DND-41 (cell line): ENCODE measurements at regions not wholly inside any gene's neighbourhood (a gene's known extent, or its start where the extent isn't known, plus 50 kb on each side); places are given as distances from the start of the nearest gene placed in this dataset.

Experiments
- ATAC-seq: fragments of 200-7000 bp; cut with Tn5 transposase; 3 replicates; pipeline ENCODE4 v1.9.1; 2021; ENCODE audit warnings: low read depth; ENCODE audit not compliant: insufficient read depth
- DNase-seq: peaks from one replicate; pipeline ENCODE4 v3.0.0-alpha.2; 2020
- H2AFZ ChIP-seq: 2 replicates; pipeline ENCODE4 v1.6.0; 2012; ENCODE audit warnings: low read depth, low read length
- H3K27ac ChIP-seq: 2 replicates; pipeline ENCODE4 v1.5.1; 2012; ENCODE audit warnings: low read length, inconsistent platforms
- H3K27me3 ChIP-seq: fragments of 200-600 bp; sonication (generic); 2 replicates; pipeline ENCODE4 v1.6.0; 2012; ENCODE audit warnings: low read length, mild to moderate bottlenecking, inconsistent platforms; ENCODE audit not compliant: insufficient read depth, poor library complexity
- H3K36me3 ChIP-seq: 2 replicates; pipeline ENCODE4 v1.5.1; 2012; ENCODE audit warnings: low read length, inconsistent platforms; ENCODE audit not compliant: insufficient read depth
- H3K4me1 ChIP-seq: 2 replicates; pipeline ENCODE4 v1.5.1; 2012; ENCODE audit warnings: mild to moderate bottlenecking, low read length; ENCODE audit not compliant: insufficient read depth
- H3K4me2 ChIP-seq: 2 replicates; pipeline ENCODE4 v1.6.0; 2012; ENCODE audit warnings: mild to moderate bottlenecking, moderate library complexity, low read length, inconsistent platforms; ENCODE audit not compliant: insufficient read depth
- H3K4me3 ChIP-seq, 2 experiments: fragments of 200-600 bp in 1 of 2; shearing (Covaris generic) in 1 of 2; 2 replicates each; pipeline ENCODE4 v1.5.1; 2012 to 2016; ENCODE audit warnings: inconsistent platforms in 2 of 2, low read length in 2 of 2, mild to moderate bottlenecking in 2 of 2, low read depth in 1 of 2, moderate library complexity in 1 of 2
- H3K79me2 ChIP-seq: 2 replicates; pipeline ENCODE4 v1.6.0; 2012; ENCODE audit warnings: low read length, inconsistent platforms; ENCODE audit not compliant: insufficient read depth
- H3K9ac ChIP-seq: 2 replicates; pipeline ENCODE4 v1.6.0; 2012; ENCODE audit warnings: low read depth, mild to moderate bottlenecking, inconsistent platforms, low read length, moderate library complexity
- H3K9me3 ChIP-seq: 2 replicates; pipeline ENCODE4 v1.5.1; 2012; ENCODE audit warnings: low read length, moderate library complexity, mild to moderate bottlenecking, inconsistent platforms; ENCODE audit not compliant: insufficient read depth, severe bottlenecking
- H4K20me1 ChIP-seq: 2 replicates; pipeline ENCODE4 v1.6.0; 2012; ENCODE audit warnings: low read length; ENCODE audit not compliant: insufficient read depth
- CTCF ChIP-seq: IDR thresholded peaks from 2 replicates; pipeline ENCODE4 v1.5.1; 2012; ENCODE audit warnings: borderline replicate concordance, low read length, moderate library complexity, mild to moderate bottlenecking; ENCODE audit not compliant: poor library complexity, severe bottlenecking; ENCODE audit errors: extremely low read depth
- EZH2 ChIP-seq: IDR thresholded peaks from 3 replicates; pipeline ENCODE4 v1.6.1; 2012; ENCODE audit warnings: borderline replicate concordance, low read depth, mild to moderate bottlenecking, moderate library complexity, low read length, inconsistent platforms; ENCODE audit not compliant: severe bottlenecking

- no peaks in the 10 kb centered on the region for H3K9me3 ChIP-seq
- no peaks in the 10 kb centered on the region for H3K27me3 ChIP-seq
- H4K20me1 ChIP-seq, result no peaks in the 10 kb centered on the region
- no peak overlapping the region for H3K27ac ChIP-seq
- no peak overlapping the region for H2AFZ ChIP-seq
- no peak overlapping the region for H3K4me2 ChIP-seq
- no peaks in the 10 kb centered on the region for H3K79me2 ChIP-seq
- peaks cover 9% of the 10 kb centered on the region; the same call in 1 of the 2 replicates for H3K4me1 ChIP-seq
- no peak overlapping the region for H3K9ac ChIP-seq
- no peaks in the 10 kb centered on the region for H3K36me3 ChIP-seq
- ATAC-seq (no peak), DNase-seq (no peak)
- no peak overlapping the region for H3K4me3 ChIP-seq
- no peak for TF ChIP-seq EZH2
- TF ChIP-seq CTCF, result no peak
These were observed 163.8 kb downstream of the BTC start for GRCh38 chr4:74630551-74630950.

GRCh38 chr4:74631338-74631737, 163.0 kb downstream of the BTC start:
- Histone ChIP-seq H3K27ac (no peak overlapping the region), H3K9ac (no peak overlapping the region), H3K27me3 (no peaks in the 10 kb centered on the region), H3K36me3 (no peaks in the 10 kb centered on the region), H2AFZ (no peak overlapping the region), H4K20me1 (no peaks in the 10 kb centered on the region), H3K4me3 (no peak overlapping the region), H3K79me2 (no peaks in the 10 kb centered on the region), H3K9me3 (no peaks in the 10 kb centered on the region), H3K4me2 (no peak overlapping the region), H3K4me1 (peaks cover 9% of the 10 kb centered on the region; the same call in 1 of the 2 replicates)
- no peak for TF ChIP-seq CTCF
- TF ChIP-seq EZH2, result no peak
- ATAC-seq (no peak), DNase-seq (no peak)

GRCh38 chr4:74631988-74632387, 162.3 kb downstream of the BTC start:
- H3K4me2 ChIP-seq, result no peak overlapping the region

More at GRCh38 chr4:74631988-74632387, 162.3 kb downstream of the BTC start:
- Histone ChIP-seq H3K27ac (no peak overlapping the region), H3K4me3 (no peak overlapping the region), H3K79me2 (no peaks in the 10 kb centered on the region), H3K9ac (no peak overlapping the region), H3K36me3 (no peaks in the 10 kb centered on the region), H3K4me1 (peaks cover 9% of the 10 kb centered on the region; the same call in 1 of the 2 replicates), H2AFZ (no peak overlapping the region), H3K9me3 (no peaks in the 10 kb centered on the region), H4K20me1 (no peaks in the 10 kb centered on the region), H3K27me3 (no peaks in the 10 kb centered on the region)
- TF ChIP-seq EZH2 (no peak), CTCF (no peak)
- DNase-seq (no peak), ATAC-seq (no peak)
